ENCODE measurements at regions not wholly inside any gene's neighbourhood (a gene's known extent, or its start where the extent isn't known, plus 50 kb on each side); places are given as distances from the start of the nearest gene placed in this dataset.

- TF ChIP-seq ZNF263 (CRISPR knock-in tag; IDR thresholded peaks at IDR 0.05; ENCODE audit: low read depth) (no peak), ELF4 (CRISPR knock-in tag; IDR thresholded peaks at IDR 0.05; ENCODE audit: low read depth) (no peak)
Observed at GRCh38 chr12:61646639-61647038, 613.6 kb upstream of the USP15 start (continued).

DNA sequence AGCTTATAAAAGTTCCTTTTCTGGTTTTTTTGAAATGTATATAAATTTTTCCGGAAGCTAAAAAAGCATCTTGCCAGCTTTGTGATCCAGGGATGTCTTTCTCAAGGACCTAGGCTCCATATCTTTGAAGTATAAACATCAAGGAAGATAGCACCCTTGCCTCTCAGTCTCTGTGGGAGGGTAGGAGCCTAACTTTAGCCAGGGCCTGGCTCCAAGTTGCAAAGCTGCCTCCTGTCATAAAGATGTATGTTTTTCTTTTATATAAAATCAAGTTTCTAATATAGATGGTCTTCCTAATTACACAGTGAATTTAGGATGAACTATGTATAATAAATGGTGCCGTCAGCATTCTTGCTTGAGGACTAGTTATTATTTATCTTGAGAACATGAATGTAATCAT lies 612.6 kb upstream of the USP15 start:
- TF ChIP-seq CDX4 (CRISPR knock-in tag; IDR thresholded peaks at IDR 0.05; ENCODE audit: borderline replicate concordance) (no peak), NFYB (CRISPR knock-in tag; conservative IDR thresholded peaks at IDR 0.05; ENCODE audit: low read depth) (no peak), IRF2 (CRISPR knock-in tag; IDR thresholded peaks at IDR 0.05; ENCODE audit: borderline replicate concordance, low read depth) (no peak), OVOL2 (CRISPR knock-in tag; IDR thresholded peaks at IDR 0.05; ENCODE audit: borderline replicate concordance) (no peak), ZNF219 (CRISPR knock-in tag; IDR thresholded peaks at IDR 0.05; ENCODE audit: borderline replicate concordance) (no peak), ZNF532 (CRISPR knock-in tag; IDR thresholded peaks at IDR 0.05; ENCODE audit: borderline replicate concordance) (no peak), ZNF512 (CRISPR knock-in tag; IDR thresholded peaks at IDR 0.05; ENCODE audit: borderline replicate concordance) (no peak), FOXJ3 (CRISPR knock-in tag; IDR thresholded peaks at IDR 0.05; ENCODE audit: borderline replicate concordance) (no peak), ZNF232 (CRISPR knock-in tag; IDR thresholded peaks at IDR 0.05) (no peak), EMX1 (CRISPR knock-in tag; IDR thresholded peaks at IDR 0.05) (no peak), NR3C1 (CRISPR knock-in tag; conservative IDR thresholded peaks at IDR 0.05; ENCODE audit: low read depth) (no peak), USF2 (CRISPR knock-in tag; IDR thresholded peaks at IDR 0.05) (no peak), ESRRA (CRISPR knock-in tag; IDR thresholded peaks at IDR 0.05; ENCODE audit: borderline replicate concordance) (no peak), MLX (CRISPR knock-in tag; IDR thresholded peaks at IDR 0.05) (no peak), MYBL2 (CRISPR knock-in tag; IDR thresholded peaks at IDR 0.05) (no peak), GRHL2 (CRISPR knock-in tag; IDR thresholded peaks at IDR 0.05; ENCODE audit: insufficient replicate concordance, severe bottlenecking) (no peak), JUN (CRISPR knock-in tag; IDR thresholded peaks at IDR 0.05) (no peak), CTCF (IDR thresholded peaks at IDR 0.05) (no peak), ZSCAN18 (CRISPR knock-in tag; IDR thresholded peaks at IDR 0.05) (no peak), GTF2I (CRISPR knock-in tag; conservative IDR thresholded peaks at IDR 0.05) (no peak)
- ChIA-PET CTCF (no interaction called here), POLR2A (no interaction called here)
- Mint-ChIP-seq H3K27me3 (ENCODE audit: low read depth) (no peaks in the 10 kb centered on the region), H3K4me1 (peaks cover 19% of the 10 kb centered on the region), H3K4me3 (no peak overlapping the region), H3K27ac (no peak overlapping the region), H3K36me3 (no peaks in the 10 kb centered on the region), H3K9me3 (no peaks in the 10 kb centered on the region)
- ATAC-seq, result no peak
- DNase-seq (ENCODE audit: low spot score), result no peak
